BE2C (cell line): ENCODE measurements at regions not wholly inside any gene's neighbourhood (a gene's known extent, or its start where the extent isn't known, plus 50 kb on each side); places are given as distances from the start of the nearest gene placed in this dataset.
A peak's percentile ranks its signal among the peaks of the same experiment; 100 is the strongest.

Experiments used
- DNase-seq: peaks from one replicate; pipeline ENCODE4 v3.0.0-alpha.2; 2020
- H3K27me3 ChIP-seq: fragments of 250-450 bp; sonication (Bioruptor Pico); 2 replicates; pipeline ENCODE4 v1.5.1; 2020; ENCODE audit warnings: mild to moderate bottlenecking
- H3K36me3 ChIP-seq: fragments of 250-450 bp; sonication (Bioruptor Pico); 2 replicates; pipeline ENCODE4 v1.5.1; 2020; ENCODE audit warnings: mild to moderate bottlenecking
- H3K4me1 ChIP-seq: fragments of 250-450 bp; sonication (Bioruptor Pico); 2 replicates; pipeline ENCODE4 v1.5.1; 2020
- H3K4me3 ChIP-seq: 2 replicates; pipeline ENCODE4 v1.5.1; 2011; ENCODE audit warnings: low read depth, low read length
- H3K9me3 ChIP-seq: fragments of 250-450 bp; sonication (Bioruptor Pico); 2 replicates; pipeline ENCODE4 v1.5.1; 2020
- CTCF ChIP-seq: IDR thresholded peaks from 2 replicates; pipeline ENCODE4 v1.5.1; 2012; ENCODE audit warnings: mild to moderate bottlenecking, low read depth, low read length

DNA sequence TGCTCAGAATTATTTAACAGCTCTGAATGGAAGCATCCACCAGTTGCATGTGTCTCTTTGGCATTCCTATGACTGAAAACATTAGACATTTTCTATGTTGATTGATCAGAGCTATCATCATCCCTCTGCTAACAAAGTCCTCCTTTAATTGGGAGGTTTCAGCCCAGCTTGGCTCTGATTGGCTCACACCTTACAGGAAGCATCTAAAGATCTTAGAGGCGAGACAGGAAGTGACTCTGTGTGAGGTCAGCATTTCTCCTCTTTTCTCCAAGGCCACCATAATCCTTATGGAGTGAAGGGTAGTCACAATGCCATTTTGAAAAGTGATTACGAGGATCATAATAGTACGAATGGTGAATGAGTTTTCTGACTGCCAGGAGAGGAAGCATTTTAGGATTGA, 260.8 kb downstream of the MIAT start:
- no peaks in the 10 kb centered on the region for H3K4me1 ChIP-seq
- TF ChIP-seq CTCF = no peak
- no peak overlapping the region for H3K4me3 ChIP-seq
- no peak for DNase-seq
- no peaks in the 10 kb centered on the region for H3K27me3 ChIP-seq
- no peaks in the 10 kb centered on the region for H3K36me3 ChIP-seq
- H3K9me3 ChIP-seq = no peaks in the 10 kb centered on the region

GRCh38 chr22:26921726-26922125, 264.3 kb downstream of the MIAT start:
- peak; percentile 26 for DNase-seq
- Histone ChIP-seq H3K4me1 (no peaks in the 10 kb centered on the region), H3K36me3 (no peaks in the 10 kb centered on the region), H3K27me3 (no peaks in the 10 kb centered on the region), H3K4me3 (no peak overlapping the region), H3K9me3 (no peaks in the 10 kb centered on the region; the same call in 1 of the 2 replicates)
- TF ChIP-seq CTCF = no peak

DNA sequence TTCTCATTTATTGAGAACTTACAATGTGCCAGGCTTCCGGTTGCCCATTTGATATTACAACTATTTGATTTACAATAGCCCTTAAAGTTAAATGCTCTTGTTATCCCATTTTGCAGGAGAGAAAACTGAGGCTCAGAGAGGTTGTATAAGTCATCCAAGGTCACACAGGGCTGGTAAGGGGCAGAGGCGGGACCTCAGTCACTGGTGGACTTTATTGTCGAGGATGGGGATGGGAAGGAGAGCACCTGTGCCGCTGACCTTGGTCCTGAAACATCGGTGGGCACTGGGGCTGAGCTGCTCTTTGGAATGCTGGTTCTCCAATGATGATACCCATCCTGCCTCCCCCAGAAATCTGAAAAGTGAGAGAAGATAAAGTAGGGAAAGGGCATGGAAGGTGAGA, 265.4 kb downstream of the MIAT start:
- H3K4me1 ChIP-seq = no peaks in the 10 kb centered on the region
- TF ChIP-seq CTCF = no peak
- no peak for DNase-seq
- H3K36me3 ChIP-seq = no peaks in the 10 kb centered on the region
- no peaks in the 10 kb centered on the region; the same call in 1 of the 2 replicates for H3K9me3 ChIP-seq
- H3K27me3 ChIP-seq = no peaks in the 10 kb centered on the region
- H3K4me3 ChIP-seq = no peak overlapping the region

DNA sequence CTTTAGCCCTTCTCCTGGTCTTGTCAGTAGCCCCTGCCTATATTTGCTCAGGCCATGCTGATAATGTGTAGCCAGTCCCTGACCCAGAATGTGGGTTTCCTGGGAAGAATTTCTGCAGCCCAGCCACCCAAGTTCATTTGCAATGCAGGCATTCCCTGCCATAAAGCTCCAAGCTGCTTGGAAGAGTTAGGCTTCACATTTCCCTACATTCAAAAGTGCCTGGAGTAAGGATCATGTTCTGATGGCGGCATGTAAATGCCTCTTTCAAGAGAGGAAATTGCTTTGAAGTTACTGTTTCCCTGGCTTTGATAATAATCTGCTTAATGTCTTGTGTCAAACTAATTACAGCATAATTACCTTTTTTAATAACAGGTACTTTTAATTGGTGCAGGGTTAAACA, 266.1 kb downstream of the MIAT start:
- Histone ChIP-seq H3K4me1 (no peaks in the 10 kb centered on the region), H3K9me3 (no peaks in the 10 kb centered on the region; the same call in 1 of the 2 replicates), H3K4me3 (no peak overlapping the region), H3K27me3 (no peaks in the 10 kb centered on the region), H3K36me3 (no peaks in the 10 kb centered on the region)
- no peak for TF ChIP-seq CTCF
- DNase-seq = no peak

DNA sequence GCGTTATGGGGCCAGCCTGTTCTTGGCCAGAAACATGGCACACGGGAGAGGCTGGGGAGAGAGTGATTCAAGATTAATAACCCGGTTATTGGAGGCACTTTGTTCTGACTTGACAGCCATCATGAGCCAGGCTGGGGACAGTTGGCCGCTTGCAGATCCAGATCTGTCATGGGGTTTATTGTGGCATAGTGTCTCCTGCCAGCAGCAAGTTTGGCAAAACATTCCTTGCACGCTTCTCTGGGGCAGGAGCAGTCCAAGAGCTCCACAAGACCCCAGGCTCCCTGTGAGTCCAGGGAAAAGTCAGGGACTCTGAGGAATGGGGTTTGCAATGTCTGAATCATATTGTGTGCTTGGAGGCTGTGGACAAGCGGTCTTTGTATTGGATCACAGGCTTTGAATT, 270.4 kb downstream of the MIAT start:
- no peak for TF ChIP-seq CTCF
- Histone ChIP-seq H3K4me1 (no peaks in the 10 kb centered on the region), H3K36me3 (no peaks in the 10 kb centered on the region), H3K9me3 (no peaks in the 10 kb centered on the region; the same call in 1 of the 2 replicates), H3K27me3 (no peaks in the 10 kb centered on the region), H3K4me3 (no peak overlapping the region)
- no peak for DNase-seq

- no peaks in the 10 kb centered on the region for H3K27me3 ChIP-seq
- no peaks in the 10 kb centered on the region for H3K9me3 ChIP-seq
- peaks cover 2% of the 10 kb centered on the region for H3K4me1 ChIP-seq
- H3K4me3 ChIP-seq = no peak overlapping the region
- H3K36me3 ChIP-seq = no peaks in the 10 kb centered on the region
- TF ChIP-seq CTCF = no peak
- no peak for DNase-seq
Observed at GRCh38 chr22:26931471-26931870, 274.1 kb downstream of the MIAT start.
